ENCODE measurements at regions not wholly inside any gene's neighbourhood (a gene's known extent, or its start where the extent isn't known, plus 50 kb on each side); places are given as distances from the start of the nearest gene placed in this dataset.

- no peak for DNase-seq
Observed at GRCh38 chr13:47826471-47826870, 174.6 kb downstream of the SUCLA2 start.

- DNase-seq: no peak
Observed at GRCh38 chr13:47822036-47822435, 179.0 kb downstream of the SUCLA2 start.

GRCh38 chr13:47816831-47817230 is 184.2 kb downstream of the SUCLA2 start:
- no peak for DNase-seq

- no peak for DNase-seq
Observed at GRCh38 chr13:47813718-47814117, 187.4 kb downstream of the SUCLA2 start.

GRCh38 chr13:47809411-47809810 is 191.7 kb downstream of the SUCLA2 start:
- DNase-seq: no peak

- DNase-seq: no peak
Observed at GRCh38 chr13:47803131-47803530, 197.9 kb downstream of the SUCLA2 start.

GRCh38 chr13:47801555-47801954 is 199.5 kb downstream of the SUCLA2 start:
- no peak for DNase-seq

GRCh38 chr13:47800593-47800992 is 200.5 kb downstream of the SUCLA2 start:
- no peak for DNase-seq

DNA sequence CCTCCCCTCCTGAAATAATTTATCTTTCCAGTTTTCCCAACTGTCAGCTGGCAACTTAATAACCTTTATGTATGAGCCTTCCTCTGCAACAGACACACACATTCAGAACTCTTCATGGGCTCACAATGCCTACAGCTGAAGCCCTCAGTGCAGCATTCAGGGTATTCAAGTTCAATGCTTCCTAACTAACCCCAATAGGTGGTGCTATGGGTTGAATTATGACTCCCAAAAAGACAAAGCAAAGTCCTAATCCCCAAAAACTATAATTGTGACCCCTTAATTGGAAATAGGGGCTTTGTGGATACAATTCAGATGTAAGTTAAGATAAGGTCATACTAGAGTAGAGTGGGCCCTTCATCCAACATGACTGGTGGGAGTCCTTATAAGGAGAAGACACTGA is 202.2 kb downstream of the SUCLA2 start:
- no peak for DNase-seq

DNA sequence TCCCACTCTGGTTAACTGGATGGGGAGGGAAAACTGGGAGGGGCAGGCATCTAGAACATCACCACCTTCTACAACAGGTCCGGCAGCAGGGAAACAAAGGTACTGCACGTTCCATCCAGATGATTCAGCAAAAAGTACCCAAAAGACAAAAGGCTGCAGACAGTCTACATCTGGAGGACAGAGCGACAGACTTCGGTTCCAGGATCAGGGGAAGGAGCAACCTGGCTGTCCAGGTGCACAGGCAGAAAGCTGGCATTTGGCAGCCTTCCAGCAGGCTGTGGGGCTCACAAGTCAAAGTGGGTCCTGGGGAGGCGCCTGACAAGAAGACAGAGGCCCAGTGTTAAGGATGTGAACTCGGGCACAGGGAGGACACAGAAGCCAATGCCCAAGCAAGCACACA is 202.9 kb downstream of the SUCLA2 start:
- no peak for DNase-seq

- DNase-seq: no peak
Observed at GRCh38 chr13:47796816-47797215, 204.3 kb downstream of the SUCLA2 start.

GRCh38 chr13:47794963-47795362 is 206.1 kb downstream of the SUCLA2 start:
- DNase-seq: no peak

DNA sequence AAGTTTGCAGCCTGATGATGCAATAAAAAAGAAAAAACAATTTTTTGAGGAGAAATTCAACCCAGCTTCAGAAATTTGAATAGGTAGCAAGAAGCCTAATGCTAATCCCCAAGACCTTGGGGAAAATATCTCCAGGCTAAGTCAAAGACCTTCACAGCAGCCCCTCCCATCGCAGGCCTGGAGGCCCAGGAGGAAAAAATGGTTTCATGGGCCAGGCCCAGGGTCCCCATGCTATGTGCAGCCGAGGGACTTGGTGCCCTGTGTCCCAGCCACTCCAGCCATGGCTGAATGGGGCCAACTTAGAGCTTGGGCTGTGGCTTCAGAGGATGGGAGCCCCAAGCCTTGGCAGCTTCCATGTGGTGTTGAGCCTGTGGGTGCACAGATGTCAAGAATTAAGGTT is 210.3 kb downstream of the SUCLA2 start:
- no peak for DNase-seq

GRCh38 chr13:47788844-47789243 is 212.2 kb downstream of the SUCLA2 start:
- no peak for DNase-seq

- no peak for DNase-seq
Observed at GRCh38 chr13:47774671-47774994, 226.4 kb downstream of the SUCLA2 start.

DNA sequence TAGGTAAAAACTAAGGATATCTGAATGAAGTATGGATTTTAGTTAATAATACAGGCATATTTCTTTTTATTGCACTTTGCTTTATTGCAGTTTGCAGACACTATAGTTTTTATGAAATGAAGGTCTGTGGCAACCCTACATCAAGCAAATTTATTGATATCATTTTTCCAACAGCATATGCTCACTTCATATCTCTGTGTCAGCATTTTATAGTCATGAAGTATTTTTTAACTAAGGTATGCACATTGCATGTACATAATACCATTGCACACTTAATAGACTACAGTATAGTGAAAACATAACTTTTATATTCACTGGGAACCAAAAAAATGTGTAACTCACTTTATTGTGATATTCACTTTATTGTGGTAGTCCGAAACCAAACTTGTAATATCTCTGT is 236.3 kb downstream of the SUCLA2 start:
- DNase-seq: no peak

DNA sequence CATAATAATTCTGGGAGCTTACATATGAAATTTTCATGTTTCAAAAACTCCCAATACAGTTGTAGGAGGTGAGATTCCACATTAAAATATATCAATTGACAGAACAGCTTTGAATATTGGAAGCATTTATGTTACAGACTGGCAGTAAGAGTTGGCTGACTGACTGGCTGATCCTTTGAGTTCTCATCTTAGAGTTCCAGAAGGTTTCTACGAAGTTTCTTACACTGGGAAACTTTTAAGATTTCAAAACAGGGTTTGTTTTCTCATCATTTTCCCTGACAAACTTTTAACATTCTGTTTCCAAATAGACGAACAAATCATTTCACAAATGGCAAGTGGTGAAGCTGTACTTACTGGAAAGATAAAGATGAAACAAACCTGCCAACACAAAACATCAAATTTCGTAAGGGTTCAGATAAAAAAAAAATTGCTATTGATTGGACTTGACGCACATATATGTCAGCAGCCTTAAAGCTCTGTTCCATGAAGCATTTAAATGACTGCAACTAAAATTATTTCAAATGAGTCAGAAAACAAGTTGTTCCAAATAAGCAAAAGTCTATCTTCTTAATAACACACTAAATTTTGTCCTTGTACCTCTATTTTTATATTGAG is 243.5 kb downstream of the SUCLA2 start:
- no peak for DNase-seq

DNA sequence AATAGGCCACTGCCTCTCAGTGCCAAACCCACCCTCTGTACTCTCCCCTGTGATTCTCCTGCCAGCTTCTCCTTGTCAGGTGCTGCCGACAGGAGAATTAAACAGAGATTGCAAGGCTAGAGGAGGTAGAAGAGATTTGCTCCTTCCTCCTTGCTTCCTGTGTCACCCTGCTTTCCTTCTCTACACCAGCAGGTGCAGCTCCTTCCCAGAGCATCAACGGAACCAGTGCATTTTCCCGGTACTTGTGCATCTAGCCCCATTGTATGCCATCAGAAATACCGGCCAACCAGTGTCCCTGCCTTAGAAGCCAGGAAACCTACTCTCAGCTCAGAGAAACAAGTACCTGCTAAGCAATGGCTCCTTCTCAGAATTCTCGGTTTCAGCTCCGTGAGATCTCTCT is 253.2 kb downstream of the SUCLA2 start:
- DNase-seq: no peak

DNA sequence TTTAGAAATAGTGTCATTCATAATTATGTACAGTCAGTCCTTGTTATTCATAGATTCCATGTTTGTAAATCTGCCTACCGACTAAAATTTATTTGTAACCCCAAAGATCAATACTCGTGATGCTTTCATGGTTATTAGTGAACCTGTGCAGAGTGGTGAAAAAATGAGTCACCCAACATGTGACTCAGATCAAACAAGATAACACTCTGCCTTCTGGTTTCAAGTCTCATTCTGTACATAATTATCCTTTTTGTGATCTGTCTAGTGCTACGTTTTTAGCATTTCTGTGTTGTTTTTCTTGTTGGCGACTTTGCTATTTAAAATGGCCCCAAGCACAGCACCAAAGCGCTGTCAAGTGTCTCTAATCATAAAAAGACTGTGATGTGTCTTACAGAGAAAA is 274.7 kb downstream of the SUCLA2 start:
- DNase-seq: no peak

- DNase-seq: no peak
Observed at GRCh38 chr13:47723898-47724297, 277.2 kb downstream of the SUCLA2 start.

DNA sequence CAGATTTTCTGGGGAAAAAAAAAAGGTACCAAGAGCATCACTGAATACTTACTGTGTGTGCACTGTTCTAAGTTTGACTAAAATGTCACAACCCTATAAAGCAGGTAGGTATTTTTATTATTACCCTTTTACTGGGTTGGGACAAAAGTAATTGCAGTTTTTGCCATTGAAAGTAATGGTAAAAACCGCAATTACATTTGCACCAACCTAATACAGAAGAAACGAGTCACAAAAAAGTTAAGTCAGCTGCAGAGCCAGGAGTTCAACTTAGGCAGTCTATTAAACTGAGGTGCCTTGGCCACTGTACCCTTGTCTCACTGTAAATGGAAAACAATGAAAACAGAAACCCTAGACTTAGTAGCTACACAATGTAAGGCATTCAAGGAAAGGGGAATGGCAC is 281.9 kb downstream of the SUCLA2 start:
- no peak for DNase-seq

GRCh38 chr13:47718556-47718955 is 282.5 kb downstream of the SUCLA2 start:
- no peak for DNase-seq

- DNase-seq: no peak
Observed at GRCh38 chr13:47708386-47708785, 292.7 kb downstream of the SUCLA2 start.

- DNase-seq: no peak
Observed at GRCh38 chr13:47707414-47707813, 293.7 kb downstream of the SUCLA2 start.

GRCh38 chr13:47705185-47705584 is 295.9 kb downstream of the SUCLA2 start:
- DNase-seq: no peak

GRCh38 chr13:47696674-47697073 is 304.4 kb downstream of the SUCLA2 start:
- no peak for DNase-seq

All from CD4-positive, alpha-beta T cell treated with Interferon alpha-2 for 1 hour (primary cell).